Activated B cell treated with CpG ODN at 0.5 μM for 24 hours (primary cell): ENCODE measurements at regions not wholly inside any gene's neighbourhood (a gene's known extent, or its start where the extent isn't known, plus 50 kb on each side); places are given as distances from the start of the nearest gene placed in this dataset.

Experiments
- ATAC-seq: fragments of 200-7000 bp; cut with Tn5 transposase; one replicate; pipeline ENCODE4 v1.10.0; 2021; ENCODE audit warnings: low read depth, mild to moderate bottlenecking, moderate library complexity
- CTCF ChIA-PET: fragments of 350-600 bp; sonication (Branson Sonifier 250); formaldehyde crosslinking; loops from one replicate; lab custom pipeline; 2021; ENCODE audit warnings: antibody characterized with exemption; lab: Charles Lee
- POLR2A ChIA-PET: fragments of 350-600 bp; sonication (Branson Sonifier 250); formaldehyde crosslinking; loops from one replicate; lab custom pipeline; 2021; ENCODE audit warnings: antibody characterized with exemption; lab: Charles Lee
- DNase-seq: peaks from one replicate; pipeline ENCODE4 v3.0.0; 2022
- H3K27ac Mint-ChIP-seq: one replicate; pipeline ENCODE4 v1.8.0; 2020; ENCODE audit warnings: mixed read lengths
- H3K27me3 Mint-ChIP-seq: one replicate; pipeline ENCODE4 v1.8.0; 2021; ENCODE audit warnings: mixed read lengths
- H3K36me3 Mint-ChIP-seq: one replicate; pipeline ENCODE4 v1.8.0; 2021; ENCODE audit warnings: low read depth, mixed read lengths
- H3K4me1 Mint-ChIP-seq: one replicate; pipeline ENCODE4 v1.8.0; 2021; ENCODE audit warnings: mixed read lengths
- H3K4me3 Mint-ChIP-seq: one replicate; pipeline ENCODE4 v1.8.0; 2020; ENCODE audit warnings: mild to moderate bottlenecking, mixed read lengths
- H3K9me3 Mint-ChIP-seq: one replicate; pipeline ENCODE4 v1.8.0; 2020; ENCODE audit warnings: mixed read lengths
- intact Hi-C: fragments of 100-400 bp; cut with micrococcal nuclease; formaldehyde crosslinking; loops from one replicate; pipeline ENCODE4 v1.15.1; 2024
- TF ChIP-seq, protein P1 (sequence below): fragments of 200-600 bp; IDR thresholded peaks from one replicate; pipeline ENCODE4 v1.8.0; 2022; ENCODE audit warnings: antibody characterized with exemption, mild to moderate bottlenecking

DNA sequence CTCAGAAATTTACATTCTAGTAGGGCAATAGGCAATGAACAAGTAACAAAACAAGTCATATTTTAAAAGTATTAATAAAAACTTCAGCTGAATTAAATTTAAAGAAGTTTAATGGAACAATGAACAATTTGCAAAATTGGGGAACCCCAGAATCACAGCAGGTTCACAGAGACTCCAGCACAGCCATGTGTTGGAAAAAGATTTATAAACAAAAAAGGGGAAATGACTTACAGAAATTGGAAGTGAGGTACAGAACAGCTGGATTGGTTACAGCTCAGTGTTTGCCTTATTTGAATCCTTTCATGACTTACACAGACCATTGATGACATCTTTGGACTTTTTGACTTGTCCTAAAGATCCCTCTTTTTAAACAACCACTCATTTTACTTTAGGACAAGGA lies 179.9 kb upstream of the SCN7A start:
- H3K4me1 Mint-ChIP-seq, result no peaks in the 10 kb centered on the region
- H3K27ac Mint-ChIP-seq, result no peak overlapping the region
- TF ChIP-seq, protein P1, sequence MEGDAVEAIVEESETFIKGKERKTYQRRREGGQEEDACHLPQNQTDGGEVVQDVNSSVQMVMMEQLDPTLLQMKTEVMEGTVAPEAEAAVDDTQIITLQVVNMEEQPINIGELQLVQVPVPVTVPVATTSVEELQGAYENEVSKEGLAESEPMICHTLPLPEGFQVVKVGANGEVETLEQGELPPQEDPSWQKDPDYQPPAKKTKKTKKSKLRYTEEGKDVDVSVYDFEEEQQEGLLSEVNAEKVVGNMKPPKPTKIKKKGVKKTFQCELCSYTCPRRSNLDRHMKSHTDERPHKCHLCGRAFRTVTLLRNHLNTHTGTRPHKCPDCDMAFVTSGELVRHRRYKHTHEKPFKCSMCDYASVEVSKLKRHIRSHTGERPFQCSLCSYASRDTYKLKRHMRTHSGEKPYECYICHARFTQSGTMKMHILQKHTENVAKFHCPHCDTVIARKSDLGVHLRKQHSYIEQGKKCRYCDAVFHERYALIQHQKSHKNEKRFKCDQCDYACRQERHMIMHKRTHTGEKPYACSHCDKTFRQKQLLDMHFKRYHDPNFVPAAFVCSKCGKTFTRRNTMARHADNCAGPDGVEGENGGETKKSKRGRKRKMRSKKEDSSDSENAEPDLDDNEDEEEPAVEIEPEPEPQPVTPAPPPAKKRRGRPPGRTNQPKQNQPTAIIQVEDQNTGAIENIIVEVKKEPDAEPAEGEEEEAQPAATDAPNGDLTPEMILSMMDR, result no peak
- H3K9me3 Mint-ChIP-seq, result no peaks in the 10 kb centered on the region
- ATAC-seq (no peak), DNase-seq (no peak)
- no peaks in the 10 kb centered on the region for H3K36me3 Mint-ChIP-seq
- CTCF ChIA-PET, result no interaction called here
- H3K27me3 Mint-ChIP-seq, result no peaks in the 10 kb centered on the region
- POLR2A ChIA-PET, result no interaction called here
- no peak overlapping the region for H3K4me3 Mint-ChIP-seq
- intact Hi-C loops, result no loop called here

- no peak overlapping the region for H3K4me3 Mint-ChIP-seq
- CTCF ChIA-PET, result no interaction called here
- H3K27me3 Mint-ChIP-seq, result no peaks in the 10 kb centered on the region
- H3K4me1 Mint-ChIP-seq, result no peaks in the 10 kb centered on the region
- no peak for ATAC-seq
- intact Hi-C loops, result no loop called here
- POLR2A ChIA-PET, result no interaction called here
- H3K9me3 Mint-ChIP-seq, result no peaks in the 10 kb centered on the region
- no peaks in the 10 kb centered on the region for H3K36me3 Mint-ChIP-seq
- TF ChIP-seq, protein P1, result no peak
- H3K27ac Mint-ChIP-seq, result no peak overlapping the region
- no peak for DNase-seq
Observed at GRCh38 chr2:166671801-166672200, 177.8 kb upstream of the SCN7A start.

DNA sequence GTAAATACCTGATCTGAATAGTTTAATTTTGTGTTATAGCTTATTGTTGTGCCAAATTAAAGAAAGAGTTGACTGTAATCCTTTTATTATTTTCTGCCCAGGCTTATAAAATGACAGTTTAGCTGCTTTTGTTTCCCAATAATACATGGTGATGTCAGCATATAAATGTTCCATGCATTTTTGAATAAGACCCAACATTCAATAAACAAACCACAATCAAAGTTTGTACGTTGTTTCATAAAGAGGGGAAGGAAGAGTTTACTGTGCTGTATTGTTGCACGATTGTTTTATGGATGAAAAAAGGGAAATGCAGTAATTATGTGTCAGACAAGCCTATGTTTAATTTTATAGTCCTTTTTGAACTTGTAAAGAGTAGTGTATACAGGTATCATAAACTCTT lies 177.2 kb upstream of the SCN7A start:
- Mint-ChIP-seq H3K27ac (no peak overlapping the region), H3K4me3 (no peak overlapping the region), H3K27me3 (no peaks in the 10 kb centered on the region), H3K36me3 (no peaks in the 10 kb centered on the region), H3K9me3 (no peaks in the 10 kb centered on the region), H3K4me1 (no peaks in the 10 kb centered on the region)
- DNase-seq (no peak), ATAC-seq (no peak)
- POLR2A ChIA-PET, result no interaction called here
- CTCF ChIA-PET, result no interaction called here
- TF ChIP-seq, protein P1, result no peak
- intact Hi-C loops, result no loop called here

- no peak overlapping the region for H3K4me3 Mint-ChIP-seq
- TF ChIP-seq, protein P1, result no peak
- H3K27ac Mint-ChIP-seq, result no peak overlapping the region
- ChIA-PET POLR2A (no interaction called here), CTCF (no interaction called here)
- H3K36me3 Mint-ChIP-seq, result no peaks in the 10 kb centered on the region
- peaks cover 2% of the 10 kb centered on the region for H3K9me3 Mint-ChIP-seq
- ATAC-seq (no peak), DNase-seq (no peak)
- H3K27me3 Mint-ChIP-seq, result no peaks in the 10 kb centered on the region
- no peaks in the 10 kb centered on the region for H3K4me1 Mint-ChIP-seq
- intact Hi-C loops, result no loop called here
Observed at GRCh38 chr2:166665991-166666940, 172.2 kb upstream of the SCN7A start.

GRCh38 chr2:166661824-166662223 lies 167.8 kb upstream of the SCN7A start:
- H3K4me1 Mint-ChIP-seq, result no peaks in the 10 kb centered on the region
- H3K9me3 Mint-ChIP-seq, result peaks cover 2% of the 10 kb centered on the region
- no peak for ATAC-seq
- TF ChIP-seq, protein P1, result no peak
- DNase-seq, result no peak
- H3K4me3 Mint-ChIP-seq, result no peak overlapping the region
- intact Hi-C loops, result no loop called here
- ChIA-PET POLR2A (no interaction called here), CTCF (no interaction called here)
- H3K27ac Mint-ChIP-seq, result no peak overlapping the region
- no peaks in the 10 kb centered on the region for H3K27me3 Mint-ChIP-seq
- H3K36me3 Mint-ChIP-seq, result no peaks in the 10 kb centered on the region
